A549 (cell line): ENCODE measurements at regions not wholly inside any gene's neighbourhood (a gene's known extent, or its start where the extent isn't known, plus 50 kb on each side); places are given as distances from the start of the nearest gene placed in this dataset.

Experiments
- CBX8 ChIP-seq: fragments of 200-600 bp; sonication (generic); IDR thresholded peaks from 2 replicates; pipeline ENCODE4 v1.6.1; 2016
- CHD2 ChIP-seq: fragments of 150-350 bp; IDR thresholded peaks from 2 replicates; pipeline ENCODE4 v1.6.1; 2014; ENCODE audit warnings: low read length; ENCODE audit not compliant: partially characterized antibody
- CTCF ChIP-seq: fragments of >200 bp; sonication (Bioruptor Twin); formaldehyde crosslinking; IDR thresholded peaks from 3 replicates; pipeline ENCODE4 v1.5.1; 2016
- HDAC2 ChIP-seq: fragments of 200-600 bp; sonication (generic); IDR thresholded peaks from 2 replicates; pipeline ENCODE4 v1.6.1; 2016
- KDM5A ChIP-seq: fragments of 200-600 bp; sonication (generic); IDR thresholded peaks from 2 replicates; pipeline ENCODE4 v1.6.1; 2016; ENCODE audit warnings: antibody characterized with exemption, mild to moderate bottlenecking
- PHF8 ChIP-seq: fragments of 200-600 bp; sonication (generic); IDR thresholded peaks from 2 replicates; pipeline ENCODE4 v1.6.1; 2016; ENCODE audit warnings: low read depth, mild to moderate bottlenecking, antibody characterized with exemption, moderate library complexity, borderline replicate concordance
- POLR2A ChIP-seq: IDR thresholded peaks from 2 replicates; pipeline ENCODE4 v1.6.1; 2012; ENCODE audit warnings: mild to moderate bottlenecking, low read length
- RAD21 ChIP-seq, 2 experiments: fragments of >200 bp in 1 of 2; sonication (Bioruptor Twin) in 1 of 2; formaldehyde crosslinking in 1 of 2; IDR thresholded peaks in 1 of 2; conservative IDR thresholded peaks in 1 of 2; 2 replicates in 1 of 2; 3 replicates in 1 of 2; pipeline ENCODE4 v1.6.1; 2012 to 2018; ENCODE audit warnings: inconsistent platforms in 1 of 2
- RFX5 ChIP-seq: fragments of 450-650 bp; IDR thresholded peaks from 2 replicates; pipeline ENCODE4 v1.7.1; 2014; ENCODE audit warnings: antibody characterized with exemption, mild to moderate bottlenecking, moderate library complexity
- SMC3 ChIP-seq: fragments of >200 bp; sonication (Bioruptor Twin); formaldehyde crosslinking; IDR thresholded peaks from 3 replicates; pipeline ENCODE4 v1.6.1; 2018; ENCODE audit warnings: inconsistent platforms
- ZC3H11A ChIP-seq: fragments of 450-650 bp; IDR thresholded peaks from 2 replicates; pipeline ENCODE4 v1.6.1; 2014; ENCODE audit warnings: antibody characterized with exemption, mild to moderate bottlenecking
- TF ChIP-seq, protein P1 (sequence below): IDR thresholded peaks from 2 replicates; pipeline ENCODE4 v1.6.1; 2012
- TF ChIP-seq, protein P2 (sequence below): fragments of 200-600 bp; sonication (generic); IDR thresholded peaks from 2 replicates; pipeline ENCODE4 v1.6.1; 2016; ENCODE audit warnings: antibody characterized with exemption, mild to moderate bottlenecking, moderate library complexity

DNA sequence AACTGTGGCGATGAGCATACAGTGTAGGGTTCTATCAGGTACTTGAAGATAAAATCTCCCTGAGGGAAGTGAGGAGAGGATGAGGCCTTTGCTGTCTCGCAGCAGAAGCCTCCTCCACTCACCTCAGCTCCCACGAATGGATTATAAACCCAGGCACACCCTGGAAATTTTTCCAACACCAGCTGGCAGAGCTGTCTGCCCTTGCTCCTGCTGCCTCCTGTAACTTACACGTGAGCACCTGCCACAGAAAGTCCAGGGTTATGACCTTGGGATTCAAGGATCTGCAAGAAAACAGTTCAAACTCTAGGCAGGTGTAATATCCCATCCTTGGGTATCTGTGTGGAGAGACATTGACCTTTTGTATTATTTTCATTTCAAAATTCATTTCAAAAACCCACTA lies 70.9 kb upstream of the MYO16 start:
- TF ChIP-seq CTCF (no peak), POLR2A (no peak), RAD21 (conservative IDR thresholded peaks at IDR 0.05 in 1 of 2, IDR thresholded peaks at IDR 0.05 in 1 of 2) (no peak), ZC3H11A (no peak), KDM5A (no peak), RFX5 (no peak), PHF8 (no peak), SMC3 (no peak), HDAC2 (no peak), CHD2 (no peak), CBX8 (no peak)
- TF ChIP-seq, protein P1, sequence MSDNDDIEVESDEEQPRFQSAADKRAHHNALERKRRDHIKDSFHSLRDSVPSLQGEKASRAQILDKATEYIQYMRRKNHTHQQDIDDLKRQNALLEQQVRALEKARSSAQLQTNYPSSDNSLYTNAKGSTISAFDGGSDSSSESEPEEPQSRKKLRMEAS: no peak
- TF ChIP-seq, protein P2, sequence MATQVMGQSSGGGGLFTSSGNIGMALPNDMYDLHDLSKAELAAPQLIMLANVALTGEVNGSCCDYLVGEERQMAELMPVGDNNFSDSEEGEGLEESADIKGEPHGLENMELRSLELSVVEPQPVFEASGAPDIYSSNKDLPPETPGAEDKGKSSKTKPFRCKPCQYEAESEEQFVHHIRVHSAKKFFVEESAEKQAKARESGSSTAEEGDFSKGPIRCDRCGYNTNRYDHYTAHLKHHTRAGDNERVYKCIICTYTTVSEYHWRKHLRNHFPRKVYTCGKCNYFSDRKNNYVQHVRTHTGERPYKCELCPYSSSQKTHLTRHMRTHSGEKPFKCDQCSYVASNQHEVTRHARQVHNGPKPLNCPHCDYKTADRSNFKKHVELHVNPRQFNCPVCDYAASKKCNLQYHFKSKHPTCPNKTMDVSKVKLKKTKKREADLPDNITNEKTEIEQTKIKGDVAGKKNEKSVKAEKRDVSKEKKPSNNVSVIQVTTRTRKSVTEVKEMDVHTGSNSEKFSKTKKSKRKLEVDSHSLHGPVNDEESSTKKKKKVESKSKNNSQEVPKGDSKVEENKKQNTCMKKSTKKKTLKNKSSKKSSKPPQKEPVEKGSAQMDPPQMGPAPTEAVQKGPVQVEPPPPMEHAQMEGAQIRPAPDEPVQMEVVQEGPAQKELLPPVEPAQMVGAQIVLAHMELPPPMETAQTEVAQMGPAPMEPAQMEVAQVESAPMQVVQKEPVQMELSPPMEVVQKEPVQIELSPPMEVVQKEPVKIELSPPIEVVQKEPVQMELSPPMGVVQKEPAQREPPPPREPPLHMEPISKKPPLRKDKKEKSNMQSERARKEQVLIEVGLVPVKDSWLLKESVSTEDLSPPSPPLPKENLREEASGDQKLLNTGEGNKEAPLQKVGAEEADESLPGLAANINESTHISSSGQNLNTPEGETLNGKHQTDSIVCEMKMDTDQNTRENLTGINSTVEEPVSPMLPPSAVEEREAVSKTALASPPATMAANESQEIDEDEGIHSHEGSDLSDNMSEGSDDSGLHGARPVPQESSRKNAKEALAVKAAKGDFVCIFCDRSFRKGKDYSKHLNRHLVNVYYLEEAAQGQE: no peak
